PC-9 (cell line): ENCODE measurements at regions not wholly inside any gene's neighbourhood (a gene's known extent, or its start where the extent isn't known, plus 50 kb on each side); places are given as distances from the start of the nearest gene placed in this dataset.

ENCODE experiments used
- BruUV-seq: library from RNA; stranded (reverse); fragments of 400-500 nt; replicated peaks from 2 replicates; lab custom pipeline; 2021; lab: Mats Ljungman, UMichigan
- CTCF ChIA-PET: fragments of 300-600 bp; sonication (Branson Sonifier 250); formaldehyde crosslinking; loops from one replicate; lab custom pipeline; 2022; ENCODE audit warnings: antibody characterized with exemption; lab: Charles Lee
- POLR2A ChIA-PET: fragments of 300-600 bp; sonication (Branson Sonifier 250); formaldehyde crosslinking; loops from one replicate; lab custom pipeline; 2022; ENCODE audit warnings: antibody characterized with exemption; ENCODE audit not compliant: unreplicated experiment; lab: Charles Lee
- DNase-seq, 2 experiments: peaks; one replicate each; pipeline versions ENCODE4 v3.0.0 to v3.0.0-alpha.2; 2015 to 2022; ENCODE audit warnings: mixed read lengths in 1 of 2
- H2AFZ ChIP-seq: fragments of 200-600 bp; sonication (generic); 2 replicates; pipeline ENCODE4 v1.8.1; 2017; ENCODE audit warnings: antibody characterized with exemption
- H3F3A ChIP-seq: fragments of 200-600 bp; sonication (generic); 2 replicates; pipeline ENCODE4 v1.8.1; 2017; ENCODE audit warnings: antibody characterized with exemption, mild to moderate bottlenecking, low read depth; ENCODE audit not compliant: insufficient read depth
- H3K27ac ChIP-seq: fragments of 200-600 bp; sonication (generic); 2 replicates; pipeline ENCODE4 v1.6.1; 2016; ENCODE audit warnings: mixed run types
- H3K27me3 ChIP-seq: fragments of 200-600 bp; sonication (generic); 2 replicates; pipeline ENCODE4 v1.6.1; 2016; ENCODE audit warnings: low read depth, mixed run types; ENCODE audit not compliant: insufficient read depth
- H3K36me3 ChIP-seq: fragments of 200-600 bp; sonication (generic); 2 replicates; pipeline ENCODE4 v1.6.1; 2016; ENCODE audit warnings: low read depth, mixed run types
- H3K4me1 ChIP-seq: fragments of 200-600 bp; sonication (generic); replicated peaks from 2 replicates; pipeline ENCODE4 v1.6.1; 2016; ENCODE audit warnings: mixed run types; ENCODE audit not compliant: insufficient read depth
- H3K4me2 ChIP-seq: fragments of 200-600 bp; sonication (generic); 2 replicates; pipeline ENCODE4 v1.6.1; 2017; ENCODE audit warnings: mixed run types
- H3K4me3 ChIP-seq: fragments of 200-600 bp; sonication (generic); 2 replicates; pipeline ENCODE4 v1.6.1; 2016; ENCODE audit warnings: mixed run types
- H3K79me2 ChIP-seq: fragments of 200-600 bp; sonication (generic); 2 replicates; pipeline ENCODE4 v1.6.1; 2017; ENCODE audit warnings: low read depth, mixed run types
- H3K9me2 ChIP-seq: fragments of 200-600 bp; sonication (generic); 2 replicates; pipeline ENCODE4 v1.8.1; 2017; ENCODE audit warnings: mild to moderate bottlenecking; ENCODE audit not compliant: insufficient read depth
- H3K9me3 ChIP-seq: fragments of 200-600 bp; sonication (generic); 2 replicates; pipeline ENCODE4 v1.8.1; 2016; ENCODE audit warnings: low read depth; ENCODE audit not compliant: insufficient read depth
- H4K20me1 ChIP-seq: fragments of 200-600 bp; sonication (generic); 2 replicates; pipeline ENCODE4 v1.8.1; 2017; ENCODE audit not compliant: insufficient read depth
- CTCF ChIP-seq: fragments of 200-600 bp; sonication (generic); conservative IDR thresholded peaks from 2 replicates; pipeline ENCODE4 v1.6.1; 2017; ENCODE audit warnings: mixed run types, antibody characterized with exemption, mild to moderate bottlenecking, moderate library complexity
- EZH2 ChIP-seq: fragments of 200-600 bp; sonication (generic); IDR thresholded peaks from 2 replicates; pipeline ENCODE4 v1.8.0; 2017; ENCODE audit warnings: antibody characterized with exemption, low read depth
- intact Hi-C: fragments of 100-400 bp; cut with micrococcal nuclease; formaldehyde crosslinking; loops from one replicate; pipeline ENCODE4 v1.10.0; 2022; ENCODE audit not compliant: unreplicated experiment

- Histone ChIP-seq H3K27me3 (no peaks in the 10 kb centered on the region), H3K4me3 (no peak overlapping the region), H4K20me1 (no peaks in the 10 kb centered on the region), H3K9me3 (no peaks in the 10 kb centered on the region), H3K9me2 (no peaks in the 10 kb centered on the region), H2AFZ (no peak overlapping the region), H3K79me2 (no peaks in the 10 kb centered on the region), H3F3A (no peaks in the 10 kb centered on the region), H3K4me1 (no peaks in the 10 kb centered on the region), H3K4me2 (no peak overlapping the region), H3K27ac (no peak overlapping the region), H3K36me3 (no peaks in the 10 kb centered on the region)
- no peak for DNase-seq
- ChIA-PET POLR2A (no interaction called here), CTCF (no interaction called here)
- no peak for TF ChIP-seq EZH2
- no peak for TF ChIP-seq CTCF
- no TSS peak for BruUV-seq
- intact Hi-C loops = no loop called here
These were observed 71.5 kb upstream of the ATXN1 start for GRCh38 chr6:16832721-16833120.

DNA sequence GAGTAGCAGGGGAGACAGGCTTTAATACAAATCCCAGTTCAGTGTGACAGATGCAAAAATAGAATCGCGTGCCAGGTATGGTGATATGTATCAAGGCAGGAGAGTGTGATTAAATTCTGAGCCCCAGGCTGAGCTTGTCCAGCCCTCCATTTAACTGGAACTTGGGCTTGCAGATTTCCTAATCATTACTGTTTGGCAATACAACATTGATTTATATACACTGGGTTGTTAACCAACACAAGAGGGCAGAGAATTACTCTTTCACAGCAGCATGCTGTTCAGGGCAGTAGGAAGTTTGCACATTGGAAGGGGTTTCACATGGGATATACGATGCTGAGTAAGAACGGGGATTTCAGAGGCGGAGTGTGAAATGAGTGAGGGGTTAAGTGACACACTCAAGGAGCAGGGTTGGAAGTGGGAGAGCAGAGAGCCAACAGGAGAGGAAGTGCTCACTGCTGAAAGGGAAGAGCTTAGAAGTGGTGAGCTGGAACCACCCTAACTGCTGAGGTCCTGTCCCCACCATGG lies 70.8 kb upstream of the ATXN1 start:
- no peaks in the 10 kb centered on the region for H3K9me2 ChIP-seq
- no peaks in the 10 kb centered on the region for H3F3A ChIP-seq

DNA sequence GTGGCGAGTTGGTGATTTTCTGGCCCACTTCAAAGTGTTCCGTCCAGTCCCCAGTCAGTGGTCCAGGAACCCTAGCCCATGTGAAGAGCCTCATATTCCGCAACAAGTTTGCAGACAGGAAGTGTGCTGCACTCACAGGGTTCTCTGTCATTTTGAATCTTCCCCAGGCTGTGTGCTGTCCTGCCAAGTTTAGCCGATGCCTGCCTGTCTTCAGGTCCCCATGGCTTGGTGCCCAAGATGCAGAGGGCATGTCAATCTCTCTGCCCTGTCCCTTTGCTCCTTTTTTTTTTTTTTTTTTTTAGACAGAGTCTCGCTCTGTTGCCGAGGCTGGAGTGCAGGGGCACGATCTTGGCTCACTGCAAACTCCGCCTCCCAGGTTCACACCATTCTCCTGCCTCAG lies 69.9 kb upstream of the ATXN1 start:
- BruUV-seq = no TSS peak

More for the DNA sequence above, 70.8 kb upstream of the ATXN1 start:
- no peak overlapping the region for H3K27ac ChIP-seq
- no peak for TF ChIP-seq EZH2
- TF ChIP-seq CTCF = no peak
- POLR2A ChIA-PET = no interaction called here
- no peaks in the 10 kb centered on the region for H3K36me3 ChIP-seq
- H3K79me2 ChIP-seq = no peaks in the 10 kb centered on the region
- CTCF ChIA-PET = no interaction called here
- no peaks in the 10 kb centered on the region for H3K27me3 ChIP-seq
- intact Hi-C loops = no loop called here
- no peaks in the 10 kb centered on the region for H3K9me3 ChIP-seq
- no TSS peak for BruUV-seq
- H2AFZ ChIP-seq = no peak overlapping the region; the same call in 1 of the 2 replicates
- no peak overlapping the region for H3K4me2 ChIP-seq
- H4K20me1 ChIP-seq = no peaks in the 10 kb centered on the region
- no peak for DNase-seq
- H3K4me1 ChIP-seq = no peaks in the 10 kb centered on the region
- no peak overlapping the region for H3K4me3 ChIP-seq

More for the DNA sequence above, 69.9 kb upstream of the ATXN1 start:
- Histone ChIP-seq H2AFZ (no peak overlapping the region), H3K4me2 (no peak overlapping the region), H3K79me2 (no peaks in the 10 kb centered on the region), H3K36me3 (no peaks in the 10 kb centered on the region), H3K27ac (no peak overlapping the region), H3K4me1 (no peaks in the 10 kb centered on the region), H3K27me3 (no peaks in the 10 kb centered on the region), H3K9me2 (no peaks in the 10 kb centered on the region), H3K4me3 (no peak overlapping the region), H4K20me1 (no peaks in the 10 kb centered on the region), H3F3A (no peaks in the 10 kb centered on the region), H3K9me3 (no peaks in the 10 kb centered on the region)
- POLR2A ChIA-PET = no interaction called here
- no peak for TF ChIP-seq EZH2
- TF ChIP-seq CTCF = no peak
- intact Hi-C loops = no loop called here
- DNase-seq = no peak
- CTCF ChIA-PET = no interaction called here
